HTR-8/SVneo (cell line): ENCODE measurements at regions not wholly inside any gene's neighbourhood (a gene's known extent, or its start where the extent isn't known, plus 50 kb on each side); places are given as distances from the start of the nearest gene placed in this dataset.

Experiments
- DNase-seq: peaks from one replicate; pipeline ENCODE4 v3.0.0; 2011; ENCODE audit warnings: low spot score, mixed read lengths; ENCODE audit not compliant: insufficient read length
- FAIRE-seq: peaks from 2 replicates; lab custom pipeline; 2011; peaks lifted over from hg19 to GRCh38; lab: Jason Lieb, UNC

DNA sequence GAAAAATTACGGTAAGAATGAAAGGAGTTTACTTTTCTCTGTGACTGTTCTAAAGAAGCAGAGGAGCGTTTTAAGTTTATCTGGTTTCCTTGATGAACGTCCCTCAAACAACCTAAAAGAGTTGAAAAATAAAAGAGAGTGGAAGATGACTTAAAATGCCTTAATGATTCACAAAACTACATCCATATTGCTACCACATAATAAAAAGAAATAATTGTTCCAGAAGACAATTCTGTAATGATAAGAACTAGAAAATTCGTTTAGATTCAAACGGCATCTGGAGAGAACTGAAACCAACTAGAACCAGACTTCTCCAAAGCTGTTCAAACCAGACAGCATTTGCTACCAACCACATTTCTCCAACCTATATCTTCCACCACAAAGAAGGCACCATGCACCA is 68.1 kb downstream of the TEKT4 start:
- DNase-seq, result no peak
- FAIRE-seq, result no peak

DNA sequence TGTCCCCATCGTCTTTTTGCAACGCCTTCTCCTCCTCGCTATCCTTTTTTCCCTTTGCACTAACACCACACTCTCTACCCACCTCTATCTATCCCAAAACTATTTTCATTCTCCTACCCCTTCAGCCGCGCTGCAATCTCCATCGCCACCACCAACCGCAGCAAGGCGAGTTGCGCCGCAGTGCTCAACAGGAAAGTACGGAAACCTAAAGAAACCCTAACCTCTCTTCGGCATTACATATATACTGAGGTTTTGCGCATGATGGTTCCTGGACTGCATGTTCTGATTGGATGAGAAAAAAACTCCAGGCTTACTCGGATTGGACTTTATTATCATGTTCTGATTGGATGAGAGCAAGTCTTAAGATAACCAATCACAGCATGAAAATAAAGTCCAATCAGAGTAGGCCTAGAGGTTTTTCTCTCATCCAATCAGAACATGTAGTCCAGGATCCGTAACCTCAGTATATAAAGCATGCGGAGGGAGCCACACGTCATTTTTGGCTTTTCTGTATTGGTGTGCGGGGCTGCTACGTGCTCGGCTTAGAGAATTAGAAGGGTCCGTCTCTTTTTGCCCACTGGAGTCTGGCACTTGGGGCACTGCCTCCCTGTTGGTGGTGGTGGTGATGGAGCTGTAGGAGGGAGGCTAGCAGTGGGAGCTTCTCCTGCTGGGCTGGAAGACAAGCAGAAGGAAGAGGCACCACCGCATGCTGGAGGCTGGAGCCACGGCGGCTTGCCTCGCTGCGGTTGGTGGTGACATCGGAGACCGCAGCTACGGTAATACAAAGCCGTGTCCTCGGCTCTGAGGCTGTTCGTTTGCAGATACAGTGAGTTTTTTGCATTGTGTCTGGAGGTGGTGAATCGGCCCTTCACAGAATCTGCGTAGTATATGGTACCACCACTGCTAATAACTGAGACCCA is 76.1 kb downstream of the TEKT4 start:
- DNase-seq, result no peak
- FAIRE-seq, result no peak

DNA sequence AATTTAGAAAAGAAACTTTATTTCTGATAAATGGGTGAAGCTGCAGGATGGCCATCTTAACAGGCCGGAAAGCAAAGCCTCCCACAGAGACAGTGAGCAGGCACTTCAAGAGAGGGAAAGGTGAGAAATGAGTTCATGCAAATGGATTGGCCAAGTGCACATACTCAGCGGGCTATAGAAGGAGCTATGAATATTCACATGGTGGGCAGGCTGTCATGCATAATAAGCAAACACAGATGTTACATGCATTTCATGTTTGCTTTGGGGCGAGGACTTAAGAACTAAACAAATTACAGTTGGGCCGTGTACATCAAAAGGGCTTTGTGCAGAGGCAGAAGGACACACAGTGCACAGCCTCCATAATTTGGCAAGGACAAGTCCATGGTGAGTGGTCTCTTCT is 69.8 kb upstream of the MAL start:
- no peak for FAIRE-seq
- no peak for DNase-seq

DNA sequence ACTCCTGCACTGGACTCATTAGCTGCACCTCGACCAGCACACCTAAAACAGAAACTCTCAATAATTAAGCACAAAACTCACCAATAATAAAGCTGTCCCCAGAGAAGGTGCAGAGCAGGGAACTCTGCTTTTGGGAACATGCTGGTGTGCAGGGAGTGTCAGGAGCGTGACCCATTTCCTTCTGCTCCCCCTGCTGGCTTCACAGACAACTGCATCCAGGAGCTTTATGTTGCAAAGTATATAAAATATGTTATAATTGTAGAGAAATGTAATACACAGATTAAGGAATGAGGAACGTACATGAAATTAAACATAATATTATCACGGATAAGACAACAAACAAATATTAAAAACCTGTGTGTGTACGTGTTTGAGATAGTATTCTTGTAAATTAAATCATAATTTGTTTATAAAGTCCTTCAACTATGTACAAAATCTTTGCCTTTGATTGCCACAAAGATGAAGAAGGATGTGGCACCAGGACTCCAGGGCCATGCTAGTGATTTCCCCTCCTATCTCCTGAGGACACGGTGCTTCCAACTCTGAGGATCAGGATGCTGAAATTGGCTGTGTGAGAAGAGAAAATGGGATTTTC is 68.6 kb upstream of the MAL start:
- FAIRE-seq (no peak), DNase-seq (peak; percentile 64)

DNA sequence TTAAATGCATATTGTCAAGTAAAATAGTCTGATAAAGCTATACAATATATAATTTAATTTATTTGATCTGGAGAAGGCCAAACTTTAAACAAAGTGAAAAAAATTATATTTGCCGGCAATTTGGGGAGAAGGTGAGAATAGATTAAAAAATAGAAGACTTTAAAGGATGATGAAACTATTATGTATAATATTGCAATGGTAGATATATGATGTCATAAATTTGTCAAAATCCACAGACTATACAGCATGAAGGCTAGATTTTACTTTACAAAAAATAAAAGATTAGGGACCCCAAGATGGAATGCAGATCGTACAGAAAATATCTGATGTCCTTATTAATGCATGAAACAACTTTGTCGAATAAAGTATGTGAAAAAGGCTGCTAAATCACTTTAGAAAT is 67.3 kb upstream of the MAL start:
- DNase-seq, result no peak
- no peak for FAIRE-seq

DNA sequence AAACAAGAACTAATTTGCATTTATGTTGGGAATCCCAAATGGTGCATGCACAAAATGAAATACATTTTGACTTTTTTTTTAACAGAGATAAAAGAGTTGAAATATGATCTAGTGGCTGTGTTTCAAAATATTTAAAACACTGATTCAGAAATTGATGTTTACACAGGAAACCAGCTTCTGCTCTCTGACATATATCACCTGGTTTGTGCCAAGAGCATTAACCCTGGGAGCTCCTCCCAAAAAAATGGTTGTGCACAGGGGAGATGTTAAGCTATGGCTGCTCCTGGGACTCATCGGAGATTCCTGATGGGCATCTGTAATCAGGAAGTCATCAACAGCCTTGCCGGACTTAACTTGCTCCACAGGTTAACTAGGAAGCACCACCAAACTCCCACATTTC is 65.2 kb upstream of the MAL start:
- FAIRE-seq (no peak), DNase-seq (no peak)

DNA sequence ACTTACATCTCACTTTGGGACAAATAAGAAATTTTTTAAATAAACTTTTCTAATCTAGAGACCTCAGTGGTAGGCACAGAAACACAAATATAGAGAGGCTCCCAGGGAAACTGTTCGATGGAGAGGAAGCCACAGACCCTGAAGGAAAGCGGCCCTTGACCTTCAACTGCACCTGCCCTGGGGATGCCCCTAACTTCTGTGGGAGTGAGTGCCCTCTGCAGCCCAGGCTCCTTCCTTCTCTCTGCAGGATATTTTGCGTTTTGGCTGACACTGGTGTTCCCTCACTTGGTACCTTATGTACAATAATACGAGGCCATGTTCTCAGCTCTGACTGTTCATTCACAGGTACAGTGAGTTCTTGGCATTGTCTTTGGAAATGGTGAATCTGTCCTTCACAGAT is 64.8 kb upstream of the MAL start:
- peak; percentile 16 for FAIRE-seq
- DNase-seq, result no peak

DNA sequence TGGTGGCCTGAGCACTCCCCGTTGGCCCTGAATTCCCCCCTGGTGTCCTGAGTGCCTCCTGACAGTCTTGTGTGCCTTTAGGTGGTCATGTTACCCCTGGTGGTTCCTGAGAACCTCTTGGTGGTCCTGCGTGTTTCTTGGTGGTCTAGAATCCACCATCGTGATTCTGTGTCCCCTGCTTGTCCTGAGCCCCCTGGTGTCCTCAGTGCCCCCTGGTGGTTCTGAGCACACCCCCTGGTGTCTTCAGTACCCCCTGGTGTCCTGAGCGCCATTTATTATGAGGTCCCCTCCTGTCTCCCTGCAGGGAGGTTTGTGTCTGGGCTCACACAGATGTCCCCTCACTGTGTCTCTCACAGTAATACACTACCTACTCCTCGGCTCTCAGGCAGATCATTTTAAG is 61.3 kb upstream of the MAL start:
- FAIRE-seq (no peak), DNase-seq (no peak)

DNA sequence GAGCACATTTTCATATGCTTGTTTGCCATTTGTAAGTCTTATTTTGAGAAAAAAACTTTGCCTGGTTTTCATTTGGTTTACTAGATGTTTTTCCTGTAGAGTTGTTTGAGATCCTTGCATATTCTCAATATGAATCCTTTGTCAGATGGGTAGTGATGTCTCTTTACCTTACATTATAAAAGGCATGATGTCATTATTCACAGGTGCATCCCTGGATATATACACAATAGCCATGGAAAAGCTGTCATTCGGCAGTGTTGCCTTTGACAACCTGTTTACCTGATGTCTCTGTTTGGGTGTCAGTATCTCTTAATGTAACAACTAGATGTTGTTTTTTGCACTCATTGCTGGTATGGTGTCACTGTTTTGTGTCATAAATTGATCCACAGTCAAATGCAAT is 58.8 kb upstream of the MAL start:
- no peak for FAIRE-seq
- DNase-seq, result no peak

DNA sequence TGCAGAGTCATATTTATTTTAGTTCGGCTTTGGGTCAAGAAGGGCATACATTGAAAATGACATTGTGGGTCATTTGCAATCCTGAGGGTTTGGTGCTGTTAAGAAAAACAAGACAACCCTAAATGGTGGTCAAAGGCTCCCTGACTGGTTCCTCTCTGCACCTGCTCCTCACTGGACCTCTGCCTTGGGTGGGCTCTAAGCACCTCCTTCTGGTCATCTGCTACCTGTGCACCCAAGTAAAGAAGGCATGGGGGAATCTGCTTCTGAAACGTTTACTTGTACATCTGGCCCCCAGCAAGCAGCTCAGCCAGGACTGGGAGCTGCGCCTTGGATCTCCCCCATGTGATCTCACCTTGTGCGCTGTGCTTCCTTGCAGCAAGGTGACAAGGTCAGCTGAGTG is 55.2 kb upstream of the MAL start:
- DNase-seq (no peak), FAIRE-seq (no peak)
